GM19463 (cell line): ENCODE measurements at regions not wholly inside any gene's neighbourhood (a gene's known extent, or its start where the extent isn't known, plus 50 kb on each side); places are given as distances from the start of the nearest gene placed in this dataset.
"Not testable (repeated sequence)": the region's sequence is repeated elsewhere in the genome, so short reads cannot be mapped to it uniquely, and the experiment has no call there.

Experiments
- ATAC-seq: cut with Tn5 transposase; IDR thresholded peaks from one replicate; pipeline ENCODE4 v1.9.1; 2021; ENCODE audit warnings: mild to moderate bottlenecking, moderate library complexity; ENCODE audit not compliant: unreplicated experiment

GRCh38 chr4:26171501-26171900, 149.3 kb upstream of the RBPJ start:
- ATAC-seq: no peak

GRCh38 chr4:26171941-26172340, 148.9 kb upstream of the RBPJ start:
- no peak for ATAC-seq

- no peak for ATAC-seq
Observed at GRCh38 chr4:26173619-26174018, 147.2 kb upstream of the RBPJ start.

GRCh38 chr4:26174027-26174426, 146.8 kb upstream of the RBPJ start:
- ATAC-seq: no peak

- ATAC-seq: peak; percentile 55
Observed at GRCh38 chr4:26175006-26175786, 145.6 kb upstream of the RBPJ start.

GRCh38 chr4:26175905-26176470, 144.8 kb upstream of the RBPJ start:
- no peak for ATAC-seq

- ATAC-seq: no peak
Observed at GRCh38 chr4:26176598-26177149, 144.1 kb upstream of the RBPJ start.

GRCh38 chr4:26178854-26179253, 142.0 kb upstream of the RBPJ start:
- peak; percentile 28 for ATAC-seq

GRCh38 chr4:26179316-26179760, 141.5 kb upstream of the RBPJ start:
- ATAC-seq: peak; percentile 59

GRCh38 chr4:26181616-26182015, 139.2 kb upstream of the RBPJ start:
- no peak for ATAC-seq

GRCh38 chr4:26183017-26183416, 137.8 kb upstream of the RBPJ start:
- no peak for ATAC-seq

- no peak for ATAC-seq
Observed at GRCh38 chr4:26185436-26185835, 135.4 kb upstream of the RBPJ start.

- ATAC-seq: no peak
Observed at GRCh38 chr4:26191353-26191752, 129.5 kb upstream of the RBPJ start.

GRCh38 chr4:26192899-26193869, 127.6 kb upstream of the RBPJ start:
- peak; percentile 40 for ATAC-seq

GRCh38 chr4:26194764-26195163, 126.0 kb upstream of the RBPJ start:
- peak; percentile 40 for ATAC-seq

GRCh38 chr4:26196567-26196966, 124.2 kb upstream of the RBPJ start:
- no peak for ATAC-seq

- peak; percentile 78 for ATAC-seq
Observed at GRCh38 chr4:26197018-26197779, 123.6 kb upstream of the RBPJ start.

- ATAC-seq: not testable (repeated sequence)
Observed at GRCh38 chr4:26198931-26199330, 121.9 kb upstream of the RBPJ start.

GRCh38 chr4:26199596-26199995, 121.2 kb upstream of the RBPJ start:
- ATAC-seq: no peak

- no peak for ATAC-seq
Observed at GRCh38 chr4:26201120-26201519, 119.7 kb upstream of the RBPJ start.
